Activated CD8-positive, alpha-beta T cell treated with anti-CD3 and anti-CD28 coated beads for 36 hours (primary cell): ENCODE measurements at regions not wholly inside any gene's neighbourhood (a gene's known extent, or its start where the extent isn't known, plus 50 kb on each side); places are given as distances from the start of the nearest gene placed in this dataset.

Experiments
- ATAC-seq: fragments of 200-7000 bp; cut with Tn5 transposase; one replicate; pipeline ENCODE4 v1.10.0; 2021; ENCODE audit warnings: mild to moderate bottlenecking, moderate library complexity
- CTCF ChIA-PET: fragments of 350-600 bp; sonication (Branson Sonifier 250); formaldehyde crosslinking; loops from one replicate; lab custom pipeline; 2021; ENCODE audit warnings: antibody characterized with exemption; lab: Charles Lee
- POLR2A ChIA-PET: fragments of 350-600 bp; sonication (Branson Sonifier 250); formaldehyde crosslinking; loops from one replicate; lab custom pipeline; 2021; ENCODE audit warnings: antibody characterized with exemption; lab: Charles Lee
- DNase-seq: peaks from one replicate; pipeline ENCODE4 v3.0.0-alpha.2; 2020
- H3K27ac Mint-ChIP-seq: one replicate; pipeline ENCODE4 v1.8.0; 2021; ENCODE audit warnings: mild to moderate bottlenecking, mixed read lengths
- H3K27me3 Mint-ChIP-seq: one replicate; pipeline ENCODE4 v1.8.0; 2021; ENCODE audit warnings: mixed read lengths
- H3K36me3 Mint-ChIP-seq: one replicate; pipeline ENCODE4 v1.8.0; 2021; ENCODE audit warnings: low read depth, mixed read lengths
- H3K4me1 Mint-ChIP-seq: one replicate; pipeline ENCODE4 v1.8.0; 2021; ENCODE audit warnings: low read depth, mixed read lengths
- H3K4me3 Mint-ChIP-seq: one replicate; pipeline ENCODE4 v1.8.0; 2021; ENCODE audit warnings: mild to moderate bottlenecking, moderate library complexity, mixed read lengths
- H3K9me3 Mint-ChIP-seq: one replicate; pipeline ENCODE4 v1.8.0; 2021; ENCODE audit warnings: mixed read lengths
- CTCF ChIP-seq: fragments of 200-600 bp; IDR thresholded peaks from one replicate; pipeline ENCODE4 v1.8.0; 2022; ENCODE audit warnings: antibody characterized with exemption, mild to moderate bottlenecking
- intact Hi-C: fragments of 100-400 bp; cut with micrococcal nuclease; formaldehyde crosslinking; loops from one replicate; pipeline ENCODE4 v1.10.0; 2022

- ATAC-seq (peak; percentile 79), DNase-seq (peak; percentile 95)
- intact Hi-C loops = loop anchor here (10.0 kb wide), 1 partner anchor 183 kb away; no protein-coding TSS in a partner anchor
- ChIA-PET POLR2A (interaction anchor here (0.7 to 1.4 kb wide), 3 partner anchors 18 to 1207 kb away, joined by 3 to 7 read pairs (median 3); no protein-coding TSS in a partner anchor), CTCF (interaction anchor here (0.7 to 1.6 kb wide), 16 partner anchors 9 to 511 kb away, joined by 3 to 17 read pairs (median 4); partner anchors contain the start of gene POM121L2)
- peaks cover 10% of the 10 kb centered on the region for H3K4me1 Mint-ChIP-seq
- H3K36me3 Mint-ChIP-seq = peaks cover 4% of the 10 kb centered on the region
- peak overlapping the region; percentile 88 for H3K27ac Mint-ChIP-seq
- peaks cover 4% of the 10 kb centered on the region for H3K27me3 Mint-ChIP-seq
- H3K4me3 Mint-ChIP-seq = peak overlapping the region; percentile 78
- no peak for TF ChIP-seq CTCF
- H3K9me3 Mint-ChIP-seq = no peaks in the 10 kb centered on the region
These were observed 215.2 kb upstream of the ZNF184 start for GRCh38 chr6:27688014-27688586.

- peak; percentile 70 for TF ChIP-seq CTCF
- peak; percentile 91 for DNase-seq
- H3K27ac Mint-ChIP-seq = peak overlapping the region; percentile 88
- intact Hi-C loops = loop anchor here (10.0 kb wide), 1 partner anchor 183 kb away; no protein-coding TSS in a partner anchor
- H3K9me3 Mint-ChIP-seq = no peaks in the 10 kb centered on the region
- ChIA-PET POLR2A (interaction anchor here (0.7 to 1.4 kb wide), 3 partner anchors 18 to 1208 kb away, joined by 3 to 7 read pairs (median 3); no protein-coding TSS in a partner anchor), CTCF (interaction anchor here (0.7 to 1.6 kb wide), 15 partner anchors 9 to 510 kb away, joined by 3 to 17 read pairs (median 4); partner anchors contain the start of gene POM121L2)
- H3K4me1 Mint-ChIP-seq = peaks cover 10% of the 10 kb centered on the region
- H3K36me3 Mint-ChIP-seq = peaks cover 4% of the 10 kb centered on the region
- H3K27me3 Mint-ChIP-seq = peaks cover 8% of the 10 kb centered on the region
- ATAC-seq = peak; percentile 81
- H3K4me3 Mint-ChIP-seq = peak overlapping the region; percentile 78
These were observed 214.5 kb upstream of the ZNF184 start for GRCh38 chr6:27687154-27688013.

GRCh38 chr6:27685279-27685678, 212.4 kb upstream of the ZNF184 start:
- Mint-ChIP-seq H3K9me3 (peaks cover 2% of the 10 kb centered on the region), H3K27me3 (peaks cover 25% of the 10 kb centered on the region), H3K36me3 (peaks cover 6% of the 10 kb centered on the region), H3K4me3 (no peak overlapping the region), H3K27ac (no peak overlapping the region), H3K4me1 (peaks cover 16% of the 10 kb centered on the region)
- POLR2A ChIA-PET = no interaction called here
- TF ChIP-seq CTCF = no peak
- intact Hi-C loops = loop anchor here (10.0 kb wide), 1 partner anchor 180 kb away; no protein-coding TSS in a partner anchor
- CTCF ChIA-PET = no interaction called here
- ATAC-seq (no peak), DNase-seq (no peak)

GRCh38 chr6:27684264-27685211, 211.6 kb upstream of the ZNF184 start:
- CTCF ChIA-PET = no interaction called here
- TF ChIP-seq CTCF = no peak
- H3K9me3 Mint-ChIP-seq = peaks cover 5% of the 10 kb centered on the region
- POLR2A ChIA-PET = no interaction called here
- intact Hi-C loops = loop anchor here (10.0 kb wide), 1 partner anchor 180 kb away; no protein-coding TSS in a partner anchor
- peaks cover 33% of the 10 kb centered on the region for H3K27me3 Mint-ChIP-seq
- DNase-seq (peak; percentile 87), ATAC-seq (peak; percentile 12)
- H3K4me3 Mint-ChIP-seq = no peak overlapping the region
- H3K4me1 Mint-ChIP-seq = peaks cover 21% of the 10 kb centered on the region
- H3K27ac Mint-ChIP-seq = peak overlapping the region; percentile 30
- H3K36me3 Mint-ChIP-seq = peaks cover 12% of the 10 kb centered on the region
